HEK293 (cell line): ENCODE measurements at regions not wholly inside any gene's neighbourhood (a gene's known extent, or its start where the extent isn't known, plus 50 kb on each side); places are given as distances from the start of the nearest gene placed in this dataset.
"Not testable (repeated sequence)": the region's sequence is repeated elsewhere in the genome, so short reads cannot be mapped to it uniquely, and the experiment has no call there.

Source experiments
- BCL11A ChIP-seq: fragments of 450-650 bp; formaldehyde crosslinking; IDR thresholded peaks from 2 replicates; pipeline ENCODE4 v1.5.1; 2016; ENCODE audit warnings: low read depth, missing biosample characterization, missing genetic modification characterization
- CTCF ChIP-seq: fragments of 450-650 bp; formaldehyde crosslinking; IDR thresholded peaks from 2 replicates; pipeline ENCODE4 v1.5.1; 2016; ENCODE audit warnings: missing biosample characterization, missing genetic modification characterization
- YY1 ChIP-seq: fragments of 450-650 bp; formaldehyde crosslinking; IDR thresholded peaks from 2 replicates; pipeline ENCODE4 v1.5.1; 2018; ENCODE audit warnings: missing biosample characterization, missing genetic modification characterization
- ZNF664 ChIP-seq: fragments of 450-650 bp; formaldehyde crosslinking; IDR thresholded peaks from 2 replicates; pipeline ENCODE4 v1.5.1; 2016; ENCODE audit warnings: missing biosample characterization, missing genetic modification characterization
- ZSCAN5A ChIP-seq: fragments of 450-650 bp; formaldehyde crosslinking; IDR thresholded peaks from 2 replicates; pipeline ENCODE4 v1.5.1; 2016; ENCODE audit warnings: missing biosample characterization, missing genetic modification characterization

DNA sequence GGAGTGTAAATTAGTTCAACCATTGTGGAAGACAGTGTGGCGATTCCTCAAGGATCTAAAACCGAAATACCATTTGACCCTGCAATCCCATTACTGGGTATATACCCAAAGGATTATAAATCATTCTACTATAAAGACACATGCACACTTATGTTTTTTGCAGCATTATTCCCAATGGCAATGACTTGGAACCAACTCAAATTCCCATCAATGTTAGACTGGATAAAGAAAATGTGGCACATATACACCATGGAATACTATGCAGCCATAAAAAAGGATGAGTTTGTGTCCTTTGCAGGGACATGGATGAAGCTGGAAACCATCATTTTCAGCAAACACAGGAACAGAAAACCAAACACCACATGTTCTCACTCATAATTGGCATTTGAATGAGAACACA lies 137.5 kb downstream of the ZNF648 start:
- TF ChIP-seq CTCF (tag by site-specific recombination); ZSCAN5A; YY1 (tag by site-specific recombination); ZNF664 (tag by site-specific recombination); BCL11A (tag by site-specific recombination): not testable (repeated sequence)
